ENCODE measurements at regions not wholly inside any gene's neighbourhood (a gene's known extent, or its start where the extent isn't known, plus 50 kb on each side); places are given as distances from the start of the nearest gene placed in this dataset.
"Not testable (repeated sequence)": the region's sequence is repeated elsewhere in the genome, so short reads cannot be mapped to it uniquely, and the experiment has no call there.

DNA sequence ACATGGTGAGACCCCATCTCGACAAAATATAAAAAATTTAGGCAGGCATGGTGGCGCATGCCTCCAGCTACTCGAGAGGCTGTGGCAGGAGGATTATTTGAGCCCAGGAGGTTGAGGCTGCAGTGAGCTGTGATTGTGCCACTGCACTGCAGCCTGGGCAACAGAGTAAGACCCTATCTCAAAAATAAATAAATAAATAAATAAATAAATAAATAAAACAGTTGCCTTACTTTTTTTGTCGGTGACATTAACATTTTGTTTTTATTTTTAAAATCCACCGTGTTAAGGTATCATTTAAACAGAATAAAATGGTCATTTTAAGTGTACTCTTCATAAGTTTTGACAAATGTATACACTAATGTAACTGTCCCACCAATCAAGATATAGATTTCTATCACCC is 57.0 kb downstream of the RASL11A start:
- DNase-seq (ENCODE audit: low read depth, low spot score) = no peak
- H3K4me3 ChIP-seq (ENCODE audit: low read length) = no peak overlapping the region

DNA sequence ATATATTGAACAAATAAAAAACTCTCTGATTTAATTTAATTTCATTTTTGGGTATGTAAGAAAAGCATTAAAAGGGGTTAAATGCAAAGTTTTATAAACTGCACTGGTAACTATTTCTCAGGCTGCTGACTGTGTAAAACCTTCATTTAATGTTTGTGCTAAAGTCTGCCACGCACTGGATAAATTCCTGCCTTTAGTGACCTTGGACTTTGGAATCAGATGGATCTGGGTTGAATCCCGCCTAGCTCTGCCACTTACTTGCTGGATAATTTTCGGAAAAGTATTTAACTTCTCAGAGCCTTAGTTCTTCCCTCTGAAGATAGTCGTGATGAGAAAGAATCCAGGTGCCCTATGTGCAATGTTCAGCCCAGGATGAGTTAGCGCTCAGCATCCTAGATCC is 58.6 kb downstream of the RASL11A start:
- no peak overlapping the region for H3K4me3 ChIP-seq (ENCODE audit: low read length)
- DNase-seq (ENCODE audit: low read depth, low spot score) = no peak

DNA sequence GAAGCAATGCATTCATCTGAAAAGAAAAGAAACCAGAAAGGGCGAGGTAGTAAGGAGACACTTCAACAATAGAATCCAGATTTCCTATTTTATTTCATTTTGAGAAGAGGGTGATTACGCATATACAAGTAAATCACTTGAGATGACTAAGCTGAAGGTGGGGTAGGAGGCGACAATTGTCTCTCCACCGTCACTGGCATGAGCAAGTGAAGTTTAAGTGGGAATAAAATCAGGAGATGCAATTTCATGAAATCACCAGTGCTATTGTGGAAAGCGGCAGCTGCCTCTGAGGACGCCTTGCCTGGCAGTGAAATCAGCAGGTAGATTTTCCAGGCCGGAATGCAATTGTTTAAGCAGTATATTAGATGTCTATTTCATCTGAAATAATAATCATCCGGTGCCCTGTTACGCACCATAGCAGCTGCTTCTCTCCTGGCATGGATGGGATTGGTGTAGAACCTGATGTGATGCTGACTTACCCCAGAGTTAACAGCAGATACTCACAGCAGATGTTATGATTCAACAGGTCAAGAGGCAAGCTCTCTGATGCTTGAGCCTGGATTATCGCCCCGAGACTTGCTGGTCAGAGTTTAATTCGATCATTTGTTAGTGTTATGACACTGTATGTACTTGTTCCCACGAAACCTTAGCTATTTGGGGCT is 64.3 kb downstream of the RASL11A start:
- no peak overlapping the region for H3K4me3 ChIP-seq (ENCODE audit: low read length)
- DNase-seq (ENCODE audit: low read depth, low spot score) = no peak

DNA sequence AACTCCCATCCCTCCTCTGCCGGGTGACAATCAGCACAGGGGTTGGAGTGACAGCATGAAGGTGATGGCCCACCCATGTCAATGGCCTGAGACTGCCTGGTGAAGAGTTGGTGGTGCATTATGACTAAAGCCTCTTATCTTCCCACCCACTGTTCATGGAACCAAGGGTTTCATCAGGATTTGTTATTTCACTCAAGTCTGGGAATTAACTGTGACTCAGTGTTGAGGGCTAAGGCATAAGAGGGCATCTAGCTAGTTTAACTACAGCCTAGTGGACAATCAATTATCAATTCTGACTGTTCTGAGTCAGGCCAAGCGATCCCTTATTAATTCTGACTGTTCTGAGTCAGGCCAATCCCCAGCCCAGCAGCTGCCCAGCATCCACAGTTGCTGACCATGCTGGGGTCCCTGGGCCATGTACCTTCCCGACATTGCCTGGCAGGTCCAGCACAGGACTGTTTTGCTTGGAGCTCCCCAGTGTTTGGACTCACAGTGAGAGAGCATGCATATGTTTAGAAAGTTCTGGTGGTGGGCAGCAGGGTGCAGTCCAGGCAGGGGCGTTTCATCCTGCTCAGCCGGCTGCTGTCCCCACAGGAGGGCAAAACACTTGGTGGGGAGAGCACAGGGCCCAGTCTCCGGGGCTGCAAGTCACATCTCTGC is 65.5 kb downstream of the RASL11A start:
- no peak overlapping the region for H3K4me3 ChIP-seq (ENCODE audit: low read length)
- DNase-seq (ENCODE audit: low read depth, low spot score) = no peak

DNA sequence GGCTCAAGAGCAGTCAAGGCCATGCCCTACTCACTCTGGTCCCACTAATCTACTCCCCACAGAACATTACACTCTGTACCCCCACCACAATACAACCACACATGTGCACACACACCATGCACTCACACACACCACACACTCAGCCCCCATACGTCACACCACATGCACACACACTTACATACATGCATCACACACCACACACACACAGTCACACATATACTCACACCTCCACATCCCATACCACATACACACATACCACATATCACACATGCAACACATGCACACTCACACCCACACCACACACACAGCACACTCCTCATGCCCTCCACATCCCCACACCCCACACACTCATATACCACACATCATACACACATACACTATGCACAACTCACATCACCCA is 67.6 kb downstream of the RASL11A start:
- H3K4me3 ChIP-seq (ENCODE audit: low read length) = no peak overlapping the region
- DNase-seq (ENCODE audit: low read depth, low spot score) = no peak

DNA sequence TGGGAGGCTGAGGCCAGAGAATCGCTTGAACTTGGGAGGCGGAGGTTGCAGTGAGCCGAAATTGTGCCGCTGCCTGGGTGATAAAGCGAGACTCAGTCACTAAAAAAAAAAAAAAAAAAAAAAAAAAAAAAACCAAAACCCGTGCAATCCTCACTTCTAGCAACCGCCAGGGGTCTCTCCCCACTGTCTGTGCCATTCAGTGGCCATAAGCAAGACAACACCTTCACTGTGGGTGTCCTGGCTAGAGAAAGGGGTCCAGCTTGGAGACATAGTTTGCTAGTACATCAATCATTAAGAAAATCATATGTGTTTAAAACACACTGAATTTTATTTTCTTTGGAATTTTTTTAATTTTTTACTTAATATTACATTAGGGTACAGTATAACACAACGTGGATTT is 68.2 kb downstream of the RASL11A start:
- H3K4me3 ChIP-seq (ENCODE audit: low read length) = no peak overlapping the region
- peak; percentile 46 for DNase-seq (ENCODE audit: low read depth, low spot score)

DNA sequence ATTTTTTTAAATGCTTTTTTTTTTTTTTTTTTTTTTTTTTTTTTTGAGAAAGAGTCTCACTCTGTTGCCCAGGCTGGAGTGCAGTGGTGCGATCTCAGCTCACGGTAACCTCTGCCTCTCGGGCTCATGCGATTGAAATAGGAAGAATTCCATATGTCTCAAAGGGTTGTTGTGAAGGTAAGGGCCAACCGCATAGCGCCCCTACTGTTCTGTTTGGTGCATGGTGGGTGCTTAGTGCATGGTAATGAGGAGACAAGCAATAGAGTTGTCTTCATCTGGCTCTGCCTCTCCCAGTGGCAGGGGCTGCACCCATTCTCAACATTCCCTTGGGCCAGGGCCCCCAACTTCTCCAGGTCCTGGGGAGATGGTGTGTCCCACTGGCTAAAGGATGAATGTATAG is 68.7 kb downstream of the RASL11A start:
- DNase-seq (ENCODE audit: low read depth, low spot score) = peak; percentile 55
- H3K4me3 ChIP-seq (ENCODE audit: low read length) = no peak overlapping the region

DNA sequence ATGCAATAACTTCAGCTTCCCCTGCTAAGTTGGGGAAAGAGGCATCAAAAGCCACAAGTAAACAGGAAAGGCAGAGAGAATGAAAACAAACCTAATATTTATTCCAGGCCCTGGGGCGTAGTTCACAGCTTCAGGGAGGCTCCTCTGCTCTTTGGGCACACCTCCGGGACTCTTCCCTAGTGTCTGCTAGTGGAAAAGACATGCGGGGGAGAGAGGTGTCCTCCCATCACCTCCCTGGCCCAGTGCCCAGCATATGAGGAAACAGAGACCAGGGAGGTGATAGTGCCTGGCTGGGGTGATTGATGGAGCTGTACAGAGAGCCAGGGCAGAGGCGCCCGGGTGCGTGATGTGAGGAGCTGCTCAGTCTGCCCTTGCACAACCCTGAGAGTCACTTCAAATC is 71.0 kb downstream of the RASL11A start:
- no peak overlapping the region for H3K4me3 ChIP-seq (ENCODE audit: low read length)
- DNase-seq (ENCODE audit: low read depth, low spot score) = no peak

DNA sequence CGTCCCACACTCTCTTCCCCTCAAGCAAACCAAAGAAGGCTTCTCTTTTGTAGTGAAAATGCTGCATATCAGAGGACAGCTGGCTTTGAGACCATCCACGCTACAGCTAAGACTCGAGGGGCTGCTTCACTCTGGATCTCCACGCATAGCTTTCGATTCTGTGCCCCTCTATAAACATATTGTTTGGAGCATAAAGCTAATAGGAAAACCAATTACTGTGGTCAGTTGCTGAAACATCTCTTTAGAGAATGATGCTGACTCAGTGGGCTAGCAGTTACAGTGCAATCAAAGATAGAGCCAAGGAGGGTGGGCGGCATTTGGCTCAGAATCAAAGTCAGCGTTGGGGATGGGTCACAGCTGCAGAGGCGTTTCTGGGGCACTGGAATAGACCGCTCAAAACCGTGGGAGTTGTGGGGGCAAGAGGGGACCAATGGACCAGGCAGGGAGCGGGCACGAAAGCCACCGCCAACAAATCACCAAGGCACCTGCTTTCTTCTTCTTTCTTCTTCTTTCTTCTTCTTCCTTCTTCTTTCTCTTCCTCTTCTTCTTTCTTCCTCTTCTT is 76.7 kb downstream of the RASL11A start:
- no peak for DNase-seq (ENCODE audit: low read depth, low spot score)

DNA sequence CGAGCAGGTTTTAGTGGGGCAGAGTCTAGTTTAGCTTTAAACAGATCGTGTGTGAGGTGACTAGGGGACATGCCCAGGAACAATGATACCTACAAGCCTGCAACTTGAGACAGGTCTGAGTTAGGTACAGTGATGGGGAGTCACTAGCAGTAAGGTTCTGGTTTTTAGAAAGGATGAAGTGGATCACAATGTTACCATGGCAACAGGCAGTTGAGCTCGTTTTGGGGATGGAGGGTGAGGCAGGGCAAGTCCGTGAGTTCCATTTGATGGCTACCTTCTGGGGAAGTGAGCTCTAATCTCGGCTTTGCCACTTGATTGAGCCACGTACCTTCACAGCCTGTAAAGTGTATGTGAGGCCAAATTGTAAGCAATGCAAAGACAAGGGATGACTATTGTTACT is 76.0 kb upstream of the GTF3A start:
- no peak overlapping the region for H3K4me3 ChIP-seq (ENCODE audit: low read length)
- DNase-seq (ENCODE audit: low read depth, low spot score) = no peak

More for the DNA sequence above, 76.7 kb downstream of the RASL11A start:
- H3K4me3 ChIP-seq (ENCODE audit: low read length) = no peak overlapping the region

DNA sequence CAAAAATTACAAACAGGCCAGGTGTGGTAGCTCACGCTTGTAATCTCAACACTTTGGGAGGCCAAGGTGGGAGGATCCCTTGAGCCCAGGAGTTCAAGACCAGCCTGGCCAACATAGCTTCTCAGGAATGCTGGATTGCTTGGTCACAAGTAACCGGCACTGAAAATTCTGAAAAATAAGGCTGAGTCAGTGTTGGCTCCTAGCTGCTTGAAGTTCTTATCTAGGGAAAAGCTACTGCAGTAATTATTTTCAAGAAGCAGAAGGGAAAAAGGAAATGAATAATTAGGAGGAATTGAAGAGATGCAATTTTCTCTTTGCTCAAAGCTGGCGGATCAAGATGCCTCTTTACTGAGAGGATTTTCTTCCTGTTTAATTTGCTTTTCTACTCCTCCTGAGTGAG is 75.0 kb upstream of the GTF3A start:
- H3K4me3 ChIP-seq (ENCODE audit: low read length) = no peak overlapping the region
- no peak for DNase-seq (ENCODE audit: low read depth, low spot score)

DNA sequence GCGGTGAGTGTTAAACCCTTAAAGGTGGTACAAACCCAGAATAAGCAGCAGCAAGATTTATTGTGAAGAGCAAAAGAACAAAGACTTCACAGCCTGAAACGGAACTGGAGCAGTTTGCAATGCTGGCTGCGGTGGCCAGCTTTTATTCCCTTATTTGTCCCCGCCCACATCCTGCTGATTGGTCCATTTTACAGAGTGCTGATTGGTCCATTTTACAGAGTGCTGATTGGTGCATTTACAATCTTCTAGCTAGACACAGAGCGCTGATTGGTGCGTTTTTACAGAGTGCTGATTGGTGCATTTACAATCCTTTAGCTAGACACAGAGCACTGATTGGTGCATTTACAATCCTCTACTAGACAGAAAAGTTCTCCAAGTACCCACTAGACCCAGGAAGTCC is 73.6 kb upstream of the GTF3A start:
- DNase-seq (ENCODE audit: low read depth, low spot score); H3K4me3 ChIP-seq (ENCODE audit: low read length): not testable (repeated sequence)

DNA sequence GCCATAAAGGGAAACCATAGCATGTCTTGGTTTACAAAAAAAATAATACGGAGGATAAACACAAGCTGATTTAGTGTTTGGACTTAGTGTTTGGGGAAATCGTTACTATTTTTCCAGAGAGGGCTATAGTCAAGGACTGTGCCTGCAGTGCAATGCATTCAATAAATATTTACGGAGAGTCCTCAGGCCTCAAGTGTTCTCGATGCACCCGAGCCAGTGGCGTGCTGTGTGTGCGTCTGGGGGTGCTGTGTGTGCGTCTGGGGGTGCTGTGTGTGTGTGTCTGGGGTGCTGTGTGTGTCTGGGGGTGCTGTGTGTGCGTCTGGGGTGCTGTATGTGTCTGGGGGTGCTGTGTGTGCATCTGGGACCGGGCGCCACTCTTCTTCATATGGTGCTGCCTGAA is 71.7 kb upstream of the GTF3A start:
- no peak for DNase-seq (ENCODE audit: low read depth, low spot score)
- no peak overlapping the region for H3K4me3 ChIP-seq (ENCODE audit: low read length)

DNA sequence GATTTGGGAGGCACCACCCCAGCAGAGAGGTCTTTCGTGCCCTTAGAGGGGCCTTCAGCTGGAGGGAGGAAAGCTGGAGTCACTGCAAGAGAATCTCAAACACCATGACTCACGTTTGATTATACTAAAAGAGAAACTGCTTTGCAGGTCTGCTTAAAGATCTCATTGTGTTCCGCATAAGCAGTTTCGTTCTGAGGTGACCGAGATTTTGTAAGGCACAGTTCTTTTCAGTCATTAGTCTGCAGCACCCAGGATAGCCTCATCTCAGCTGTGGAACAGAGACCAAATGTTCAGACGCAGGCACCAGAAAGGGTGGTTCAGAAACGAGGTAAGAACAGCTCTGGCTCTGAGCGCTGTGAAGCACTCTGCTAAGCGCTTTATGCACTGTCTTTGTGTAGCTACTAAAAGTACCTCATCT is 71.2 kb upstream of the GTF3A start:
- no peak overlapping the region for H3K4me3 ChIP-seq (ENCODE audit: low read length)
- no peak for DNase-seq (ENCODE audit: low read depth, low spot score)

DNA sequence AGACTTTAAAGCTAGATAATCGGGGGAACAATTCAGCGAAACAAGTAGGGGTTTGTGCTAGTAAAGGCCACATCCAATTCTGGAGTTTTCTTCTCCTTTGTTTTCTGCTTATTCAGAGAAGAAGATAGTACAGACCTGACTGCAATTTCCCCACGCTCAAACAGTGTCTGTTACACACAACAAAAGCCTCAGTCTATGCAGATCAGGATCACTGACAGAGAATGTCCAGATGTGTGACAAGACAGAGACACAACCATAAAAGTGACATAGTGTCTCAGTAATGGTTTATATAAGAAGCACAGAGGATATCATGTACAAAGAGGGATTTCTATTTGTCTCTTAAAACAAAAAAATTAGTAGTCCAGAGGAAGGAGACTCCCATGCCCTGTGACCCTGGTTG is 70.7 kb upstream of the GTF3A start:
- no peak overlapping the region for H3K4me3 ChIP-seq (ENCODE audit: low read length)
- no peak for DNase-seq (ENCODE audit: low read depth, low spot score)

DNA sequence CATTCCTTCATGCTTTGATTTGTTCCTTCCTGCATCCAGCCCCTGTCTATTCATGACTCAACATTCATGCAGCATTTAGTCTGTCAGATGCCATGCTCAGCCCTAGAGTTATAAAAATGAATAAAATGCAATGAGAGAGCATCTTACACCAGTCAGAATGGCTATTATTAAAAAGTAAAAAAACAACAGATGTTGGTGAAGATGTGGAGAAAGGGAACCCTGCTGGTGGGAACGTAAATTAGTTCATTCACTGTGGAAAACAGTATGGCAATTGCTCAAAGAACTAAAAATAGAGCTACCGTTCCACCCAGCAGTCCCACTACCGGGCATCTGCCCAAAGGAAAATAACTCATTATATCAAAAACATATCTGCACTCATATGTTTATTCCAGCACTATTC is 70.0 kb upstream of the GTF3A start:
- DNase-seq (ENCODE audit: low read depth, low spot score) = no peak
- no peak overlapping the region for H3K4me3 ChIP-seq (ENCODE audit: low read length)

DNA sequence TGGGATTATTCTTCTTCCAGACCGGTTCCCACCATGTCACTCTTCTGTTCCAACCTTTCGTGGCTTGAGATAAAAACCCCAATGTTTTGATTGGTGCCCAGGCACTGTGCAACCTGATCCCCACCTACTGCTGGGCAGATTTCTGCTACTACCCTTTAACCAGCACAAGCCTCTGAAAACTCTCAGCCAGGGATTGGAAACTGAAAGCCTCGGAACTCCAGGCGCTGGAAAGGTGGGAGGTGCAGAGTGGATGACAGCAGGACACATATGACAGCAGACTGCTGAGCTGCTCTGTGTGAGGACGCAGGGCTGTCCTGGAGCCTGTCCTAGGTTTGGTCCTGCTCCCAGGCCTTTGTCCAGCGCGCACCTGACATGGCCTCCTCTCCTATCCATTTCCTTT is 68.5 kb upstream of the GTF3A start:
- H3K4me3 ChIP-seq (ENCODE audit: low read length) = no peak overlapping the region
- DNase-seq (ENCODE audit: low read depth, low spot score) = no peak

DNA sequence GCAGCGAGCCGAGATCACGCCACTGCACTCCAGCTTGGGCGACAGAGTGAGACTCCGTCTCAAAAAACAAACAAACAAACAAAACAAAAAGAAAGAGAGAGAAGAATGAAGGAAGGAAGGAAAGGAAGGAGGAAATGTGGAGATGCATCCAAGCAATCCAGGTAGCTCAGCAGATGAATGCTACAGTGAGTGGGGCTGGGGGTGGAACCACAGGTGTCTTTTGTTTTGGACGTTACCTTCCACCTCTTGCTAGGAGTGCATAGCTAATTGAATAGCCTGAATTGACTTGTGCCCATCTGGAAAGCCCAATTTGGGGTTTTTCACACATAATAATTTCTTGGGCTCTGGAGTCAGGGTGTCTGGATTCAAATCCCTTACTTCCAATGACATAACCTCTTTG is 66.0 kb upstream of the GTF3A start:
- no peak for DNase-seq (ENCODE audit: low read depth, low spot score)

DNA sequence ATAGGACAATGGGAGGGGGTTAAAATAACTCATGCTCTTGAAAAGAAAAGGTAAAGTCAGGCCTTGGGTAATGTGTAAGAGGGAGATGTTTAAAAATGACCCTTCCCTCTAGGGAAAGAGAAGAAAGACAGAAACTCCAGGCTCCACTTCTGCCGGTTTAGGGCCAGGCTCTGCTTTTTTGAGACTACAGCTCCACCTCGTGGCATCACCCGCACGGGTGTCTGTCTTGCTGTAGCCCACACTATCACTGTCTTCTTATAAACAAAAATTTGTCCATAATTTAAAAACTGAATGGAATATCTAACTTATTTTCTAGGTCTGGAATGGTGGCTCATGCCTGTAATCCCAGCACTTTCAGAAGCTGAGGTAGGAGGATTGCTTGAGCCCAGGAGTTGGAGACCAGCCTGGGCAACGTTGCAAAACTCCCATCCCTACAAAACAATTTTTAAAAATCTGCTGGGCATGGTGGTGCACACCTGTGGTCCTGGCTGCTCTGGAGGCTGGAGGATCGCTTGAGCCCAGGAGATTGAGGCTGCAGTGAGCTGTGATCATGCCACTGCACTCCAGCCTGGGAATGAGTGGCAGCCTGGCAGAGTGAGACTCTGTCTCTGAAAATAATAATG is 65.1 kb upstream of the GTF3A start:
- H3K4me3 ChIP-seq (ENCODE audit: low read length) = no peak overlapping the region
- DNase-seq (ENCODE audit: low read depth, low spot score) = peak; percentile 32

More for the DNA sequence above, 66.0 kb upstream of the GTF3A start:
- H3K4me3 ChIP-seq (ENCODE audit: low read length) = no peak overlapping the region

DNA sequence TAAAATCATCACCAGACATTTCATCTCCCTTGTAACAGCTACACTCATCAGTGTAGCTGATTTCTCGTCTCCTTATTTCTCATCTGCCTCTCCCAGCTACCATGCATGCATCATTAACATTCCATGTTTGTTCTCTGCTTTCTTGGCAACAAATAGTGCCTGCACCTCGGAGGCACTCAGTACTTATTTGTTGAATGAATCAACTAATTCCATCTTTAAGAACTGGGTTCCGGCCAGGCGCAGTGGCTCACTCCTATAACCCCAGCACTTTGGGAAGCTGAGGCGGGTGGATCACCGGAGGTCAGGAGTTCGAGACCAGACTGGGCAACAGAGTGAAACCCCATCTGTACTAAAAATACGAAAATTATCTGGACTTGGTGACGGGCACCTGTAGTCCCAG is 63.9 kb upstream of the GTF3A start:
- no peak for DNase-seq (ENCODE audit: low read depth, low spot score)

More for the DNA sequence above, 63.9 kb upstream of the GTF3A start:
- no peak overlapping the region for H3K4me3 ChIP-seq (ENCODE audit: low read length)
